GM19351 (cell line): ENCODE measurements at regions not wholly inside any gene's neighbourhood (a gene's known extent, or its start where the extent isn't known, plus 50 kb on each side); places are given as distances from the start of the nearest gene placed in this dataset.

Source experiments
- ATAC-seq: cut with Tn5 transposase; IDR thresholded peaks from one replicate; pipeline ENCODE4 v1.9.1; 2021; ENCODE audit warnings: mild to moderate bottlenecking, moderate library complexity; ENCODE audit not compliant: unreplicated experiment

DNA sequence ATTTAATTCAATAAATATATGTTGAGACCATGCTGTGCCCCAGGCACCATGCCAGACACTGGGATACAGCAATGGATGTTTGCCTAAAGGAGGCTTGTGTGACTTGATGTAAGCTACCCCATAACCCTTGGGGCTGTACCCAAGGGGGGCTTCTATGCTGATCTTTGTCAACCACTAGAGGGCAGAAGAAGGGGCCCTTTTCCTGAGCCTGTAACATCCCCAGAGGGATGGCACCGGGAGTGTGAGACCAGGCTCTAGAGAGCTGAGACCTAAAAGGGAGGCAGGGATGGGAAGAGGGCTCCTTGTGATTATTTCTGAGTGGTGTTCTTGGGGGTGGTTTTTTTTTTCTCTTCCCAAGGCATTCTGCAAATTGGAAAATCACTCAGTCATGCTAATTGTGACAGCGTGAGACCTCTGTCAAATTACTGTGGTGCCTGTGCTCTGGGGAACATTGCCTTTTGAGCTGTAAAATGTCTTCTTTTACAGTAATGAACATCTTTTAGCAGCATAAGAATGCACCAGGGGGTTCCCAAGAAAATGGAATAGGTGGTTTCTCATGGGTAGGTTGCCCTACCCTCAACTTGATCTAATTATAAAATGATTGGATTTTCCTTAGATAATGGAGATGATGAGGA, 138.7 kb upstream of the SLC24A3 start:
- ATAC-seq: no peak

DNA sequence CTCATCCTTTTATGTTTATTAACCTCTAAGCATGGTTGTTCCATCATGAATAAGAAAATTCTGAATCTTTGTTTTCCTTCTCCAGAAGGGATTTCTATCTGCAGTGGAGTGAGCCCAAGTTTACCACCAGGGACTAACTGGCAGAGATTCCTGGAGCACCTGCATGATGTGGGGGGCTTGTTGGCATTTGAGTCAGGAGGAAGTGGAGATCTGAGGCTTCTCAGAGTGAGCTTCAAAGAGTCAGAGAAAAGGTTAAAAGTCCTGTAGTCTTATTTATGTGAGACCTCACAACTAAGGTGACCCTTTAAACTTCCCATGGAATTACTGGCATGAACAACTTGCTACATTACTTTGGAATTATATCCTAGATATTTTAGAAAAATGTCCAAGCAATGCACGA, 138.1 kb upstream of the SLC24A3 start:
- ATAC-seq: no peak

DNA sequence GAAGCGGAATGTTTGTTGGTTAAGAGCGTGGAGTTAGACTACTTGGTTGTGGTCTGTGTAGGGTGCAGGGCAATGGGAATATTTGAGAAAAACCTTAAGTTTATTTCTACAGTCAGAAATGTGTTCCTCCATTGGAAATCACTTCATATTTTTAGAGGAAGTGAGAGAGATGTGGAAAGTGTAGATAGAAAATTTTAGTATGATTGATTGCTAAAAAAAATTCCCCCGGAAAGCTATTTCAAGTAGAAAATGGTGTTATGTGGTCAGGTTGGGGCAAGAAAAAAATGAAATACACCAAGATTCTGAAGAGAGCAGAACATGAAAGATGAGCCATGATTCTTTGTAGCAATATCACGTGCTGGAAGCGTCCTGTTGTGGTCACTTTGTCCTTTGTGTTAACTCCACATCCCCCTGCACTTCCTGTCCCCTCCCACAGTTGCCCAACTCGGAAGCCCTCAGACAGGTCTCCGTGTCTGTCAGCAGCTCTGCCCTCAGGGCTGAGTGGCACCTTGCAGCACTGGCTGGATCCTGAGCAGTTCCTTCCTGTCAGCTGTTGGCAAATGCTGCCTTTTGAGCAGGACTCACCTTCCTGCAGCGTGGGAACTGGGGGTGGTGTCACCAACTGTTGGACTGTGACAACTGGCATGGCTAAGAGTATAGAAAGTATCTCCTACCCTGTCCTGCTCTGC, 137.5 kb upstream of the SLC24A3 start:
- ATAC-seq: no peak

DNA sequence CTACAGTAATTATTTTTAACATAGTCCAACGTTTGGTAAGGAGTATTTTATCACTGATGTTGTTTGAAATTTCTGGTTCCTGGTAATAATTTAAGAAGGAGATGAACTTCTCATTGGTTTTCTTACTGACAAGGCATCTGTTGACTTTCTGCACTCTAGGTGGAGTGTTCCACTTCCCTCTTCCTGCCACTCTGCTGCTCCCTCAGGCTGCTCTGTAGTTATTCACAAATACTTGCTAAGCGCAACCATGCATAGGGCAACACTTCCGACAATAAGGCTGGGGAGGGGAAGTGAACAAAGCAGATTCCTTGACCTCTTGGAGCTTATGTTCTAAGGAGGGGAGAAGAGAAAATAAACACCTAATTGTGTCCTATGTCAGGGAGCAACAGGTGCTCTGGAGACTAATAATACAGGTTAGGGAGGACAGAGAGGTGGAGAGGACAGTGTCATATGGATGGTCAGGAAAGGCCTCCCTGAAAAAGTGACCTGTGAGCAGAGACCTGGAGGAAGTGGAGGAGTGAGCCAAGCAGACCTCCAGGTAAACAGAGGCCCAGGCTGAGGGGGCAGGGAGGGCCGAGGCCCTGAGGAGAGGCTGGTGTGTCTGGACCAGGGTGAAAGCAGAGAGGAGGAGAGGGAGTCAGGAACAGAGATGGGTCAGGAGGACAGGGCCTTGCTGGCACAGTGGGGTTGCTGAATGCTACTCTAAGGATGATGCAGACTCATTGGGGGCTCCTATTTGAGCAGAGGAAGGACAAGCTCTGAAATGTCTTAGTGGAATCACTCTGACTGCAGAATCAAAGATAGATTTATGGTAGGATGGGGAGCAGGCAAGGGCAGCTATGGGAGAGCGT, 134.8 kb upstream of the SLC24A3 start:
- no peak for ATAC-seq

DNA sequence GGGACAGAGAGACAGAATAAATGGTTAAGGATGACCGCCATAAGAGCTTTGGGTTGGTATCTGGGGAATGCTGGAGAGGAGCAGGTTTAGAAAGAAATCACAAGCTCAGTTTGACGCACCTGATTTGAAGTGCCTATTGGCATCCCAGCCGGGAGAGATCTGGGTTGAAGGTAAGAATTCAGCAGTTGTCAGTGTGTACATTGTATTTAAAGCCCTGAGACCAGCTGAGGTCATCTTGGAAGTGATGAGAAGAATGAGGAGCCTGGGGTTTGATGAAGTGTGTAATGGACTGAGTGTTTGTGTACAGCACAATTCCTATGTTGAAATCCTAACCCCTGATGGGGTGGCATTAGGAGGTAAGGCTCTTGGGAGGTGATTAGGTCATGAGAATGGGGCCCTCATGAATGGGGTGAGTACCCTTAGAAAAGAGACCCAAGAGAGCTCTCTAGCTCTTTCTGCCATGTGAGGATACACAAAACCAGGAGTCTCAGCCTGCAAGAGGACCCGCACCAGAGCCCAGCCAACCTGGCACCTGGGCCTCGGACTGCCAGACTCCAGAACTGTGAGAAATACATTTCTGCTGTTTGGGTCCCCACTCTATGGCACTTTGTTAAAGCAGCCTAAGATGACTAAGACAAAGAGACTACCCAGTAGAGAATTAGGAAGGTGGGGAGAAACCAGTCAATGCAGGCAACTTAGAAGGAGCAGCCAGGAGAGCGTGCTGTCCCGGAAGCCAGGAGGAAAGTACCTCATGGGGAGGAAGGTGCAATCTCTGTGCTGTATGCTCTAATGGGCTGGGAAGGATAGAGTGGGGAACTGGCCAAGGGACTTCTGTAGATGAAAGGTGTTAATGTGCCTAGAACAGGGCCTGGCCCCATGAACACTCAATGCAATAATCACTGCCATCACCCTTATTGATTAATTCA, 133.7 kb upstream of the SLC24A3 start:
- no peak for ATAC-seq

DNA sequence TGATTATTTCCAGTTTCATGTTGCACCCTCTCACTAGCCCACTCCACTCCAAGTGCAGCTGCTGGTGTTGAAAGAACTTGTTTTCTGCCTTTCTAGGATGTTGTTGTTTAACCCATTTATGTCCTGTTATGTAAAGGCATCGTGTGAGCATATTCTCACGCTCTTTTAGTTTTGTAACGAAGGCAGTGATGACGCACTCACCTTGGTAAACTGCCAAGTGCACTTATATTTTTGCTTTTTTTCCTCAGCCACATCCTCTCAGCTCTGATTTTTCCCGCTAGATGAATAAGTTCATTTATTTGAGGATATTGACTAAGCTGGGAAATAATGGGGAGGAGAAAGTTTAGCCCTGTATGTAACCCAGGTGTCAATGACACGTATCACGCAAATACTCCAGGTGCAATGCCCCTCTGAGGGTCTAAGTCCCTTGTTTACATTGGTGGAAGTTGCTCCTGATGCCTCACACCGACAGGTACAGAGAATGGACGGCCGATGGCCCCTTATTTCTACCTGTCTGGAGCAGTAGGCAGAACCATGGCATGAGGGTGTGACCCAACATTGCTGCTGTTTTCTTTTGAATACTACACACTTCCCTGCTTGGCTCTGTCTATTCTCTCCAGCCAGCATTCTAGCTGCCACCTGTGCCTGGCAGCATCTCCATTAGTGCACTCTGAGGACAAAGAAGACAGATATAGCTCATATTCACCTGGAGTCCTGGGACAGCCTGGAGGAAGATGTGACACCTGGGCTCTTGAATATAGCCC, 132.7 kb upstream of the SLC24A3 start:
- no peak for ATAC-seq

DNA sequence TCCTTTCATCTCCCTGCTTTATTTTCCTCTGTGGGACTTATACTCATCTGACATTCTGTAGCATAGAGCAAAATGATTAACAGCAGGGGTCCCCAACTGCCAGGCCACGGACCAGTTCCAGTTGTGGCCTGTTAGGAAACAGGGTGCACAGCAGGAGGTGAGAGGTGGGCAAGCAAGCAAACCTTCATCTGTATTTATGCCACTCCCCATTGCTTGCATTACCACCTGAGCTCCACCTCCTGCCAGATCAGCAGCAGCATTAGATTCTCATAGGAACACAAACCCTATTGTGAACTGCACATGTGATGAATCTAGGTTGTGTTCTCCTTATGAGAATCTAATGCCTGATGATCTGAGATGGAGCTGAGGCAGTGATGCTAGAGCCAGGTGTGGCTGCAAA, 130.5 kb upstream of the SLC24A3 start:
- no peak for ATAC-seq

DNA sequence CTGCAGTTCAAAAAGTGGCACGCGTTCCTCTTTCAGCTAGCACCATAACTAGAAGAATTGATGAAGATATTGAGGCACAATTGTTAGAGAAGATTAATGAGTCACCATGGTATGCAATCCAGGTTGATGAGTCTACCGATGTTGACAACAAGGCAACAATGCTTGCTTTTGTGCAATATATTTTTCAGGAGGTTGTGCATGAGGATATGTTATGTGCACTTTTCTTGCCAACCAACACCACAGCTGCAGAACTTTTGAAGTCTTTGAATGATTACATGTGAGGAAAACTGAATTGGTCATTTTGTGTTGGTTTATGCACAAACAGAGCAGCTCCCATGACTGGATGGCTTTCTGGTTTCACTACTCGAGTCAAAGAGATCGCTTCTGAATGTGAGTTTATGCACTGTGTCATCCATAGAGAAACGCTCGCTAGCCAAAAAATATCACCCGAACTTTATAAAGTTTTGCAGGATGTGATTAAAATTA, 129.3 kb upstream of the SLC24A3 start:
- ATAC-seq: no peak

DNA sequence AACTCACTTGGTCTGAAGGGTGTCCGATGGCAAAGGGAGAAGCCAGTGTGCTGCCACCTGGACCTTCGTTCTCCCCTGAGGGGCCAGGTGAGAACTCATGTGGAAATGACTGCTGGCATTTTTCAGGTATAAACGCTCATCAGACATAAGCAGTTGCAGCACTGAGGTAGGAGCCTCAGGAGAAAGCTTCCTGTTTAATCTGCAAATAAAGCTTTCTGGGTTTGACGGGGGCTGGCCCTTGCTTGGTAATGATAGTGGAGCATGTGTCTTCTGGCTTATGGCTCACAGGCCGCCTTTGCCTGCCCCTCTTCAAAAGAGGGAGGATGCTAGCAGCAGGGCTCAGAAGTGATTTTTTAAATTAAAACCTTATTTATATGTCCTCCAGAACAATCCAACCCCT, 122.1 kb upstream of the SLC24A3 start:
- ATAC-seq: no peak

DNA sequence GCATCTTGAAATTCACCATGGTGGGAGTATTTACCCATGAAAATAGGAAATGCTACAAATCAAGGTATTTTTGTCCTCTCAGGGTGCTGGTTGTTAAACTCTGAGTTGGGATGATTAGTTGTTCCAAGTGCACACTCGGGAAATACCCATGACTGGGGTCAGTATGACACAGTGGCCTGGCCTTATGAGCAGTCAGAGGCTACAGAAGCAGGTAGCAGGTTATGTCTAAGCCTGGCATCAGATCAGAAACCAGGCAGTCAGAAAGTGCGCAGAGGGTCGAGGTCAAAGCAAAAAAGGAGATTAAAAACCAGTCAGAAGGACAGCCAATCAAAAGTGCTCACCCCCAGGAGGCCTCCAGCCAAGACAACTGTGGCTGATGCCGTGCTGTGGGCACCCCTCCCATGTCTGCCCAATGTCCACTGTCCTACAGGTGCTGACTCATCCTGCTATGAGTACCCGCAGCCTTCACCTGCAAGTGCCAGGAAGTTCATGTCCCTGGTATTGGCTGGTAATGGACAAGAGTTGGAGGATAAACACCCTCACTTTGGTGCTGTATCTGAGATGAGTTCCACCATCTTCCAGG, 117.4 kb upstream of the SLC24A3 start:
- ATAC-seq: no peak

DNA sequence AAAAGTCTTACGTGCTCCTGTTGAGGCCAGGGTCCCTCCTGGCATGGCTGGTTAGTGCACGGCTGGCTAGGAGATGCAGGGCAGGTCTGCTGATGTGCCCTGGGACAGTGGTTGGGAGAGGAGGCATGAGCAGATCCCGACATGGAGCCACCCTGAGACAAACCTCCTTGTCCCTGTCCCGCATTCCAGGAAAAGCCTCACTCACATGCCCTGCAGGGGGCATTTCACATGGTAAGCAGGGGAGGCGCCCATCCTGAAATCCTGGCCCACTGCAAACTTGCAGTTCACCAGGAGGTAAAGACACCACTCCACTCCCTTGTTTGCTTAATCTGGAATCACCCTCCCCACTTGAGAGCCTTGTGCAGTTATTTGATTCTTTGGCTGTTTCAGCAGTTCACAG, 116.7 kb upstream of the SLC24A3 start:
- ATAC-seq: no peak

DNA sequence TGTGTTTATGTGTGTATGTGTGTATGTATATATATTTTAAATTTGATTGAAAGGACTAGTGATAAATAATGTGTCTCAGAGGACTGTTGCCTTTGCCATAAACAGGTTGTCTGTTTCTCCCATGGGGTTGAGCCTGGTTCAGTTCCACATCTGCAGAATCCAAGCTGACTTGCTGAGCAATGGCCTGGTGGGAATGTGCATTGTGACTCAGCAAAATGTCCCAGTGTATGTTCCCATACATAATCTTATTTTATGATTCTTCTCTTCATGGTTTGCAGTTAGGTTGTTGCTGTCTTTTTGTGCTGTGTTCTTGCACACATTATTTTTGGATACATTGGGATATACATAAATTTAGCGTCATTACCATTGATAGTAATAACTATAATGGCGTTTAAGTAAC, 115.6 kb upstream of the SLC24A3 start:
- no peak for ATAC-seq

DNA sequence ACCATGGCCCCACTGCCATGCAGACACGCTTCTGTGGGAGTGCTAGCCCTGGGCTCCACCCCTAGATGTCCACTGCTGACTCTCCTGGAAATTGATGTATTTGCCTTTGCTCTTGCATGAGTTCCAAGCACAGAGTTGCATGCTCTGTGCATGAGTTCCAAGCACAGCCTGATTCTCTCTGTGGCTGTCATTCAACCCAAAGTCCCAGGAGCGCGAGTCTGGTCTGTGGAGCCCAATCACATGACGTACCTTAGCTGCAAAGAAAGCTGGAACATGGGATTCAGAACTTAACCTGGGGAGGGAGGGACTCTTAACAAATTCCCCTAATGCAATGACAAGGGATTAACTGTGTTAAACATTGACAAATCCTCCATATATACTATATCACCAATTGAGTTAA, 114.3 kb upstream of the SLC24A3 start:
- no peak for ATAC-seq

DNA sequence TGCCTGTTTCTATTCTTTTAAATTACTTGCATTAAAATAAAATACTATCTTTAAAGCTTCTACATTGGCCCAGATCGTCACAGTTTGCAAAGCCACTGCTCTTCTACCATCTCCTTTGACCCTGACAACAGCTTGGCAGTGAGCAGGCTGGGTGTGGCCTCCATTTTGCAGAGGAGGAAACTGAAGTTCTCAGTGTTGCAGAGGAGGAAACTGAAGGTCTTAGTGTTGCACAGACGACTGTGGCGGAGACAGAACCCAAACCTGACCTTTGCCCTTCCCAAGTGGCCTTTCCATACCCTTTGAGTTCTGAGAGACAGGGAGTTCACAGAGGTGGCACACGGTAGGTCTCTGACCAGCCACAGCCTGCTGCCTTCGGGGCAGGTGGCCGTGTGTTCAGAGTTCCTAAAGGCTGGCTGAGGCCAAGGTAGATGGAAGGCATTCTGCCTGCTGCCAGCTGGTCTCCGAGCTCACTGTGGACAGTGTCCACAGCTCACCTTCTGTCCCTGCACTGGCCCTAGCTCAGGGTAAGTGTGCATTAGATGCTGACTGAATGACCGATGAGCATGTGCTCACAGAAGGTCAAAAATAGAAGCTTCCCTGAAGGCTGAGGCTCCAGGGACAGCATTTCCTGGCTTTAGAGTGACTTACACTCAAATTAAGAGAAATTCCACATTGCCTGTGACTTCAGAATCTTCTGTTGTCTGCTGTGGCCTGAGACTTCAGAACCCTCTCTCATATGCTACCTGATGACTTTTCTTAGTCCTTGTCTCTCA, 113.5 kb upstream of the SLC24A3 start:
- no peak for ATAC-seq

DNA sequence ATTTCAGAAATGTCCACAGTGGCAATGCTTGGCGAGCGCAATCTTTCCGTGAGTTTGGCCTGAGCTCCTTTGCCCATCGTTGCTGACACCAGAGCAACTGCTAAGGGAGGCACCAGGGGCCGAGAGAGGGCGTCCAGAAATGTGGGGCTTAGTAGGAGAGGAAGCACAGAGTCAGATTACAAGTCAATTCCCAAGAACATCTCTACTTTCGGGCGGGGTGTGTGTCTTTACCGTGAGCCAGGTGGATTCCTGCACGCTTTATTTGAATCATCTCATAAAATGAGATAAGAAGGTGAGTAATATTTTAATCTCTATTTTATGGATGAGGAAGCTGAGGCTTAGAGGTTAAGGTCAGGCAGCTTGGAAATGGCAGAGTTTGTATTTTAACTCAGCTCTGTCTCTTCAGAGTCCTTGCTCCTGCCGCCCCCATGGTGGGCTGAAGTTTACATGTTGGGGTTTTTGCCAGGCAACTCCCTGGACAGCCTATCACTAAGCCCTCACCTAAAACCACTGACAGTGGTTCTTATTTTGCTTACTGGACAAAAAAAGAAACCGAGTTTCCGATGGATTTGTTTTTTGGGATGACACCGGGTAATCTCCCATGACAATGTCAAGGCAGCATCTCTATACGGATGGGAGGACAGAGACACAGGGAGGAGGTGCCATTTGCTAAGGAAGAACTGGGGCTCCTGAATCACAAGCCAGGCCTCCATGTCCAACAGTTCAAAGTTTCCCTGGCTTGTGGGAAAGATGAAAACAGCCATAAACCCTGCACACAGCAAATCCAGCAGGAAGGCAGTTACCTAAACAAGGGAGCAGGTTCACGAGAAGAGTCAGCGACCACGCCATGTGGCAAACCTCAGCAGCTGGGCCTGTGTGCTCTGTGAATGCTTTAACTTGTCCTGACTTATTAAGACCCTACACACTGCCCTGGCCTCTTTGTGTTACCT, 112.6 kb upstream of the SLC24A3 start:
- no peak for ATAC-seq

DNA sequence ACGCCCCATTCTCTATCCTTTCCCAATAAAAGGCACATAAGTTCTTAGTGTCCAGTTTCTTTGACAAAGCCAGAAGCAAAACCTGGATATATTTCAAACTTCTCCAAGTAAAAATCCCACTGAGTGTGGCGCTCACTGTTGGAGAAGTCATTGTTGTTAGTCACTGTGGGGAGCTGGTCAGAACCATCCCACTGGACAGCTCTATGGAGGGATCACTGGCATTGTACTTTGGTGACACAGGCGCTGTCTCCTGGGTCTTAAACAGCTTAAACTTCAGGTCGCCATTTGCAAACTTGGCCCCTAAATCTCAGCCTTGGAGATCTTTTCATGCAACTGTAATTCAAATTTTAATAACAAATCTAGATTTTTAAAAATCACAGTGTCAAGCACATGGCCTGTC, 111.5 kb upstream of the SLC24A3 start:
- ATAC-seq: no peak

DNA sequence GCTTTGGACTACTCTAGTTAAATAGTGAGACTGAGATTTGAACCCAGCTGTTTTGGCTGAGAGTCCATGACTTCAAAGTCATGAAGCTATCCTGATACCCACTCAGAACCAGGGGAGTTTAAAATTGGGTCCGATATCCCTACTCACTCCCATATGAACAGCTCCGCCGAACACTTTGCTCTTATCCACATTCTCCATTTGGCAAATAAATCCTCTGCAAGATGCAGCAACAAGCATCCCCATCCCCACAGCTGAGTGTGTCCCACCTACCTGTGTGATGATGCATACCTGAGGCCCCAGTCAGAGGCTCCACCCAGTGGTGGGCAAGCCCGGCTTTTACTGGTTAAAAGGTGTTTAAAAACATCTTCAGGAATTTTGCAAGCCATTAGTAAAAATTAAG, 108.3 kb upstream of the SLC24A3 start:
- no peak for ATAC-seq

DNA sequence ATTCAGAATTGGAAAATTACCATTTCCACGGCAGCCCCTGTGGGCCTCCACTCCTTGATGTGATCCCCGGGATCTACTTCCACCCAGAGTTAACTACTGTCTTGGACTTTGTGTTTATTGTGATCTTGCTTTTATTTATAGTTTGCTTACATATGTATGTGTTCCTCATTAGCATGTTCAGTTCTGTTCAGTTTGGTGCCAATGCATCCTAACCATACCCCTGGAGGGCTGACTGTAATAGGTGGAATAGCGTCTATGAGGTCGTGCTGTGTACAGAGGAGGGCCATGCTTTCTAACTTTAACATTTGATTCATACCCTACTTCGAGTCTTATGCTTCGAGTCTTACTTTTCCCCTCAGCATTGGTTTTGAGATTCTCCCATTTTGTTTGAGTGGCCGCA, 104.3 kb upstream of the SLC24A3 start:
- no peak for ATAC-seq
